MM.1S (cell line): ENCODE measurements at regions not wholly inside any gene's neighbourhood (a gene's known extent, or its start where the extent isn't known, plus 50 kb on each side); places are given as distances from the start of the nearest gene placed in this dataset.

Experiments
- DNase-seq: peaks from one replicate; pipeline ENCODE4 v3.0.0-alpha.2; 2015
- H2AFZ ChIP-seq: fragments of 300-600 bp; sonication (generic); 2 replicates; pipeline ENCODE4 v1.6.0; 2016; ENCODE audit warnings: antibody characterized with exemption, low read length
- H3F3A ChIP-seq: fragments of 300-600 bp; sonication (generic); 2 replicates; pipeline ENCODE4 v1.6.1; 2016; ENCODE audit warnings: mild to moderate bottlenecking, antibody characterized with exemption, low read length, moderate library complexity, mixed read lengths; ENCODE audit not compliant: insufficient read depth
- H3K27ac ChIP-seq: fragments of 300-600 bp; sonication (generic); 2 replicates; pipeline ENCODE4 v1.5.1; 2016; ENCODE audit warnings: mild to moderate bottlenecking, low read length
- H3K27me3 ChIP-seq: fragments of 300-600 bp; sonication (generic); replicated peaks from 2 replicates; pipeline ENCODE4 v1.6.0; 2016; ENCODE audit warnings: low read length; ENCODE audit not compliant: insufficient read depth
- H3K36me3 ChIP-seq: fragments of 300-600 bp; sonication (generic); replicated peaks from 2 replicates; pipeline ENCODE4 v1.6.1; 2016; ENCODE audit warnings: mild to moderate bottlenecking, low read length, mixed read lengths; ENCODE audit not compliant: insufficient read depth
- H3K4me1 ChIP-seq: fragments of 300-600 bp; sonication (generic); 2 replicates; pipeline ENCODE4 v1.6.1; 2016; ENCODE audit warnings: low read length, mixed read lengths
- H3K4me2 ChIP-seq: fragments of 300-600 bp; sonication (generic); 2 replicates; pipeline ENCODE4 v1.6.0; 2016; ENCODE audit warnings: low read depth, low read length
- H3K4me3 ChIP-seq: fragments of 300-600 bp; sonication (generic); 2 replicates; pipeline ENCODE4 v1.5.1; 2016; ENCODE audit warnings: low read length, mixed read lengths
- H3K79me2 ChIP-seq: fragments of 300-600 bp; sonication (generic); 2 replicates; pipeline ENCODE4 v1.6.1; 2016; ENCODE audit warnings: mixed run types, low read length, mixed read lengths
- H3K9ac ChIP-seq: fragments of 300-600 bp; sonication (generic); 2 replicates; pipeline ENCODE4 v1.6.1; 2016; ENCODE audit warnings: low read length, mixed read lengths
- H3K9me2 ChIP-seq: fragments of 300-600 bp; sonication (generic); replicated peaks from 2 replicates; pipeline ENCODE4 v1.6.1; 2016; ENCODE audit warnings: mild to moderate bottlenecking, low read length, mixed read lengths; ENCODE audit not compliant: insufficient read depth
- H3K9me3 ChIP-seq: fragments of 300-600 bp; sonication (generic); replicated peaks from 2 replicates; pipeline ENCODE4 v1.6.1; 2016; ENCODE audit warnings: mild to moderate bottlenecking, low read length, mixed read lengths; ENCODE audit not compliant: insufficient read depth
- H4K20me1 ChIP-seq: fragments of 300-600 bp; sonication (generic); 2 replicates; pipeline ENCODE4 v1.6.1; 2016; ENCODE audit warnings: mild to moderate bottlenecking, low read length, moderate library complexity, mixed read lengths; ENCODE audit not compliant: insufficient read depth
- EZH2 ChIP-seq: fragments of 300-600 bp; sonication (generic); optimal IDR thresholded peaks from 2 replicates; pipeline ENCODE3; 2017; ENCODE audit warnings: low read depth, mild to moderate bottlenecking, antibody characterized with exemption, low read length, mixed read lengths
- EZH2phosphoT487 ChIP-seq: fragments of 300-600 bp; sonication (generic); IDR thresholded peaks from 2 replicates; pipeline ENCODE4 v1.6.1; 2018; ENCODE audit warnings: antibody characterized with exemption, low read length
- TF ChIP-seq, protein P1 (sequence below): fragments of 300-600 bp; sonication (generic); IDR thresholded peaks from 2 replicates; pipeline ENCODE4 v1.5.1; 2016; ENCODE audit warnings: antibody characterized with exemption, low read length, mixed read lengths

DNA sequence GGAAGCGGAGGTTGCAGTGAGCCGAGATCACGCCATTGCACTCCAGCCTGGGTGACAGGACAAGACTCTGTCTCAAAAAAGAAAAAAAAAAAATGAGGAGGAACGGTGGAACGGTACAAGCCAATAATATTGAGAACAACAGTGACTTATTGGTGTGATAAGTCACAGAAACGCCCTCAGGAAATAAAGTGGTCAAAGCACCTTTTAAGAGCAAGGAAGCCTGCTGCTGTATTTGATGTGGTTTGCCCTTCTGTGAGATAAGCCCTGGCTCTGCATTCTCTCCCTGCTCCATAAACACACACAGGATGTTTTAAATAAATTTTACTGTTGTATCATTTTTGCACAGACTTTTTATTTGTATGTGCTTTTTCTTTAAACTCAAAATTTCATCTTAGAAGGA is 269.9 kb upstream of the MSX2 start:
- no peaks in the 10 kb centered on the region for H3K79me2 ChIP-seq
- H3K4me3 ChIP-seq, result no peak overlapping the region
- no peaks in the 10 kb centered on the region for H3K9me3 ChIP-seq
- no peaks in the 10 kb centered on the region for H3K4me1 ChIP-seq
- no peaks in the 10 kb centered on the region for H3K27me3 ChIP-seq
- TF ChIP-seq, protein P1, sequence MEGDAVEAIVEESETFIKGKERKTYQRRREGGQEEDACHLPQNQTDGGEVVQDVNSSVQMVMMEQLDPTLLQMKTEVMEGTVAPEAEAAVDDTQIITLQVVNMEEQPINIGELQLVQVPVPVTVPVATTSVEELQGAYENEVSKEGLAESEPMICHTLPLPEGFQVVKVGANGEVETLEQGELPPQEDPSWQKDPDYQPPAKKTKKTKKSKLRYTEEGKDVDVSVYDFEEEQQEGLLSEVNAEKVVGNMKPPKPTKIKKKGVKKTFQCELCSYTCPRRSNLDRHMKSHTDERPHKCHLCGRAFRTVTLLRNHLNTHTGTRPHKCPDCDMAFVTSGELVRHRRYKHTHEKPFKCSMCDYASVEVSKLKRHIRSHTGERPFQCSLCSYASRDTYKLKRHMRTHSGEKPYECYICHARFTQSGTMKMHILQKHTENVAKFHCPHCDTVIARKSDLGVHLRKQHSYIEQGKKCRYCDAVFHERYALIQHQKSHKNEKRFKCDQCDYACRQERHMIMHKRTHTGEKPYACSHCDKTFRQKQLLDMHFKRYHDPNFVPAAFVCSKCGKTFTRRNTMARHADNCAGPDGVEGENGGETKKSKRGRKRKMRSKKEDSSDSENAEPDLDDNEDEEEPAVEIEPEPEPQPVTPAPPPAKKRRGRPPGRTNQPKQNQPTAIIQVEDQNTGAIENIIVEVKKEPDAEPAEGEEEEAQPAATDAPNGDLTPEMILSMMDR, result no peak
- no peak for TF ChIP-seq EZH2phosphoT487
- TF ChIP-seq EZH2, result no peak
- no peaks in the 10 kb centered on the region for H3F3A ChIP-seq
- no peak overlapping the region for H3K27ac ChIP-seq
- H3K9me2 ChIP-seq, result no peaks in the 10 kb centered on the region
- no peak overlapping the region for H2AFZ ChIP-seq
- DNase-seq, result peak; percentile 10
- H3K4me2 ChIP-seq, result no peak overlapping the region
- no peak overlapping the region for H3K9ac ChIP-seq
- no peaks in the 10 kb centered on the region for H4K20me1 ChIP-seq
- H3K36me3 ChIP-seq, result no peaks in the 10 kb centered on the region

DNA sequence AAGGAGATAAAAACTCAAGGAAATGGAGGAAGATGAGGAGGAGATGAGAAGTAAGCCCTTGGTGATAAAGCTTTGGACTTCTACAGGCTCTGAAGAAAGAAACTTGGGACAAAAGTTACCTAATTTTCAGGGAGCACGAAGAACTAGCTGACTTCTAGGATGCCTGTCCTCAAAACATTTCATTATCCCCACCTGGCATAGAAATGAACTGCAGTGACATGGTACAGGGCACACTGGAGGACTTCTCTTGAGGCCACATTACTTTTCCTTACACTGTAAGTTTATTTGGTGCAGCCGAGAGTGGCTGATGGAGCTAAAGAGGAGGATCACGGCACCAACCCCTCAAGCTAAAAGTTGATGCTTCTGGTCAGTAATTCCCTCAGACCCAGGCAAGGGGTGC is 269.5 kb upstream of the MSX2 start:
- Histone ChIP-seq H2AFZ (no peak overlapping the region), H3K4me2 (no peak overlapping the region), H3K36me3 (no peaks in the 10 kb centered on the region), H3K9ac (no peak overlapping the region), H3K27me3 (no peaks in the 10 kb centered on the region), H3K27ac (no peak overlapping the region), H3K9me2 (no peaks in the 10 kb centered on the region), H4K20me1 (no peaks in the 10 kb centered on the region), H3K4me1 (no peaks in the 10 kb centered on the region), H3K4me3 (no peak overlapping the region), H3K9me3 (no peaks in the 10 kb centered on the region), H3F3A (no peaks in the 10 kb centered on the region), H3K79me2 (no peaks in the 10 kb centered on the region)
- no peak for DNase-seq
- TF ChIP-seq EZH2phosphoT487, result no peak

DNA sequence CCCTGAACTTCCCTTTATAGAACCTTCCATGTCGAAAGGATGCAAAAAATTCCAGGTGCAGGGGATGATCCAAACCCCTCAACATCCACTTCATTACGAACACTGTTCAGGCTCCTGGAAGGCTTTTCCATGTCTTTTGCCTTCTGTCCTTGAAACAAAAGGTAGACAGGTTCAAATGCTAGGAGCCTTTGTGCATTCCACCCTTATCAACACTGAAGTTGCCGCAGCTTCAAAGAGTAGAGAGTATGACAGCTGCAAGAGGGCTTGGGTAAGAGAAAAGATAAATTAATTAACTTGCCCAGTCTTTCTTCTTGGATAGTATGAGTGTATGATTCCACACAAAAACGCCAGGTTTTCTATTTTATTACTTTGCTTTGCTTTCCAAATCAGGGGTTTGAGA is 269.1 kb upstream of the MSX2 start:
- Histone ChIP-seq H3K4me1 (no peaks in the 10 kb centered on the region), H3F3A (no peaks in the 10 kb centered on the region)

GRCh38 chr5:174457141-174457678 is 267.2 kb upstream of the MSX2 start:
- Histone ChIP-seq H2AFZ (no peak overlapping the region), H4K20me1 (no peaks in the 10 kb centered on the region), H3F3A (no peaks in the 10 kb centered on the region), H3K4me1 (no peaks in the 10 kb centered on the region), H3K27me3 (no peaks in the 10 kb centered on the region), H3K9ac (no peak overlapping the region), H3K4me3 (no peak overlapping the region), H3K27ac (no peak overlapping the region), H3K4me2 (no peak overlapping the region), H3K36me3 (no peaks in the 10 kb centered on the region), H3K9me3 (no peaks in the 10 kb centered on the region), H3K9me2 (no peaks in the 10 kb centered on the region), H3K79me2 (no peaks in the 10 kb centered on the region)
- TF ChIP-seq EZH2, result no peak
- no peak for TF ChIP-seq EZH2phosphoT487
- TF ChIP-seq, protein P1, result no peak
- DNase-seq, result no peak

More for the DNA sequence above, 269.1 kb upstream of the MSX2 start:
- Histone ChIP-seq H3K27me3 (no peaks in the 10 kb centered on the region), H3K27ac (no peak overlapping the region), H3K4me2 (no peak overlapping the region), H3K36me3 (no peaks in the 10 kb centered on the region), H3K4me3 (no peak overlapping the region), H4K20me1 (no peaks in the 10 kb centered on the region), H2AFZ (no peak overlapping the region), H3K9ac (no peak overlapping the region), H3K9me2 (no peaks in the 10 kb centered on the region), H3K79me2 (no peaks in the 10 kb centered on the region), H3K9me3 (no peaks in the 10 kb centered on the region)
- DNase-seq, result no peak
- no peak for TF ChIP-seq EZH2phosphoT487
- TF ChIP-seq, protein P1, result no peak
- TF ChIP-seq EZH2, result no peak
